ENCODE measurements at regions not wholly inside any gene's neighbourhood (a gene's known extent, or its start where the extent isn't known, plus 50 kb on each side); places are given as distances from the start of the nearest gene placed in this dataset.

- TF ChIP-seq CTCF (IDR thresholded peaks at IDR 0.05) (peak; percentile 38 to 59 (median 52)), POLR2A (IDR thresholded peaks at IDR 0.05) (no peak)
These were observed 126.6 kb downstream of the ASB9 start for GRCh38 chrX:15143050-15143824.
